HepG2 (cell line): ENCODE measurements at regions not wholly inside any gene's neighbourhood (a gene's known extent, or its start where the extent isn't known, plus 50 kb on each side); places are given as distances from the start of the nearest gene placed in this dataset.

Experiments
- ATAC-seq: fragments of 200-7000 bp; cut with Tn5 transposase; 3 replicates; pipeline ENCODE4 v1.9.1; 2020; ENCODE audit warnings: mild to moderate bottlenecking, moderate library complexity
- BruUV-seq: library from RNA; stranded (reverse); fragments of 400-500 nt; replicated peaks from 2 replicates; lab custom pipeline; 2021; lab: Mats Ljungman, UMichigan
- CTCF ChIA-PET: fragments of 300-600 bp; formaldehyde crosslinking; extraction: SDS; loops from one replicate; lab custom pipeline; 2021; ENCODE audit warnings: low total read pairs, inconsistent platforms, low intra/inter-chr PET ratio; lab: Yijun Ruan, JAX
- POLR2A ChIA-PET: fragments of 350-600 bp; sonication (Branson Sonifier 250); formaldehyde crosslinking; loops from one replicate; lab custom pipeline; 2020; ENCODE audit warnings: antibody characterized with exemption, inconsistent platforms; lab: Yijun Ruan, JAX
- DNase-seq: peaks from one replicate; pipeline ENCODE4 v3.0.0-alpha.2; 2015; ENCODE audit warnings: low spot score
- FAIRE-seq: peaks from 3 replicates; lab custom pipeline; 2011; peaks lifted over from hg19 to GRCh38; lab: Jason Lieb, UNC
- H2AFZ ChIP-seq: one replicate; pipeline ENCODE4 v1.6.1; 2011; ENCODE audit warnings: low read length, inconsistent platforms
- H3K27ac ChIP-seq: fragments of 300-600 bp; 3 replicates; pipeline ENCODE4 v1.8.0; 2011; ENCODE audit warnings: mixed run types, mild to moderate bottlenecking, mixed read lengths, low read length, inconsistent platforms; ENCODE audit not compliant: insufficient read depth; ENCODE audit errors: extremely low read length
- H3K27me3 ChIP-seq, 2 experiments: fragments of 200-600 bp in 1 of 2; 2 replicates in 1 of 2; 3 replicates in 1 of 2; pipeline versions ENCODE4 v1.6.0 to v1.8.0; 2011; ENCODE audit warnings: low read length in 2 of 2, mild to moderate bottlenecking in 2 of 2, moderate library complexity in 2 of 2, inconsistent platforms in 1 of 2; ENCODE audit not compliant: insufficient read depth in 2 of 2, control insufficient read depth in 1 of 2
- H3K36me3 ChIP-seq, 2 experiments: fragments of 200-600 bp in 1 of 2; replicated peaks in 1 of 2; 2 replicates in 1 of 2; 3 replicates in 1 of 2; pipeline versions ENCODE4 v1.5.1 to v1.8.0; 2011; ENCODE audit warnings: low read length in 2 of 2, inconsistent platforms in 1 of 2; ENCODE audit not compliant: insufficient read depth in 2 of 2, control insufficient read depth in 1 of 2
- H3K4me1 ChIP-seq: 2 replicates; pipeline ENCODE4 v1.5.1; 2012; ENCODE audit warnings: low read length, inconsistent platforms; ENCODE audit not compliant: insufficient read depth
- H3K4me2 ChIP-seq: 2 replicates; pipeline ENCODE4 v1.6.0; 2011; ENCODE audit warnings: low read depth, low read length, inconsistent platforms
- H3K4me3 ChIP-seq, 3 experiments: fragments of 200-600 bp in 1 of 3; sonication (generic), shearing (Covaris generic) in 1 of 3; replicated peaks in 1 of 3; 2 replicates each; pipeline ENCODE4 v1.5.1; 2011 to 2016; ENCODE audit warnings: low read length in 3 of 3, inconsistent platforms in 2 of 3, low read depth in 2 of 3, mild to moderate bottlenecking in 2 of 3, control low read depth in 1 of 3, mixed read lengths in 1 of 3; ENCODE audit not compliant: insufficient read depth in 1 of 3
- H3K79me2 ChIP-seq: one replicate; pipeline ENCODE4 v1.6.1; 2011; ENCODE audit warnings: low read length, inconsistent platforms; ENCODE audit not compliant: insufficient read depth
- H3K9ac ChIP-seq: 2 replicates; pipeline ENCODE4 v1.6.0; 2011; ENCODE audit warnings: mild to moderate bottlenecking, low read depth, low read length, inconsistent platforms; ENCODE audit not compliant: insufficient read depth
- H3K9me3 ChIP-seq: 2 replicates; pipeline ENCODE4 v1.5.1; 2012; ENCODE audit warnings: mild to moderate bottlenecking, low read length
- H4K20me1 ChIP-seq: 2 replicates; pipeline ENCODE4 v1.6.0; 2011; ENCODE audit warnings: inconsistent platforms, mild to moderate bottlenecking, low read length, moderate library complexity; ENCODE audit not compliant: insufficient read depth
- ELK4 ChIP-seq: sonication (generic); formaldehyde crosslinking; IDR thresholded peaks from 2 replicates; pipeline ENCODE4 v1.9.0; 2021; ENCODE audit warnings: missing genetic modification reagents, borderline replicate concordance
- HNF4A ChIP-seq: sonication (generic); formaldehyde crosslinking; IDR thresholded peaks from 2 replicates; pipeline ENCODE4 v1.4.0; 2020; ENCODE audit warnings: missing genetic modification reagents
- MED8 ChIP-seq: sonication (generic); formaldehyde crosslinking; IDR thresholded peaks from 2 replicates; pipeline ENCODE4 v1.8.1; 2023; ENCODE audit warnings: mild to moderate bottlenecking, missing genetic modification reagents; ENCODE audit not compliant: insufficient replicate concordance
- RFX5 ChIP-seq: IDR thresholded peaks from 2 replicates; pipeline ENCODE4 v1.6.1; 2011; ENCODE audit warnings: low read depth, low read length, improper control_type of control experiment
- TEAD2 ChIP-seq: sonication (generic); formaldehyde crosslinking; IDR thresholded peaks from 2 replicates; pipeline ENCODE4 v1.9.0; 2021; ENCODE audit warnings: missing genetic modification reagents
- U2AF1 ChIP-seq: fragments of 200-400 bp; formaldehyde crosslinking; optimal IDR thresholded peaks from 2 replicates; pipeline ENCODE3; 2017; ENCODE audit warnings: mild to moderate bottlenecking, low read depth, low read length
- ZC3H4 ChIP-seq: sonication (generic); formaldehyde crosslinking; IDR thresholded peaks from 2 replicates; pipeline ENCODE4 v1.4.0; 2020; ENCODE audit warnings: missing genetic modification reagents, borderline replicate concordance
- ZNF512 ChIP-seq: sonication (generic); formaldehyde crosslinking; IDR thresholded peaks from 2 replicates; pipeline ENCODE4 v1.4.0; 2020; ENCODE audit warnings: mild to moderate bottlenecking, missing genetic modification reagents
- ZNF749 ChIP-seq: sonication (generic); formaldehyde crosslinking; IDR thresholded peaks from 2 replicates; pipeline ENCODE4 v1.8.0; 2022; ENCODE audit warnings: mild to moderate bottlenecking, missing genetic modification reagents, moderate library complexity, borderline replicate concordance
- ZNF773 ChIP-seq: sonication (generic); formaldehyde crosslinking; IDR thresholded peaks from 2 replicates; pipeline ENCODE4 v1.4.0; 2020; ENCODE audit warnings: missing genetic modification reagents, borderline replicate concordance
- WGBS: methylation state at CpG from one replicate; pipeline ENCODE4 v1.1.6; 2017; ENCODE audit warnings: low lambda C conversion rate; 5-methylcytosine and 5-hydroxymethylcytosine counted together
- in situ Hi-C: cut with HindIII; loops from 2 replicates; pipeline ENCODE4 v1.10.0; 2017; ENCODE audit warnings: low pct_unique_long_range_greater_than_20kb; ENCODE audit not compliant: extremely low pct_ligation_motif_present
- intact Hi-C: fragments of 100-400 bp; cut with micrococcal nuclease; formaldehyde crosslinking; loops from one replicate; pipeline ENCODE4 v1.10.0; 2022; ENCODE audit not compliant: unreplicated experiment
- TF ChIP-seq, protein P1 (sequence below): IDR thresholded peaks from 2 replicates; pipeline ENCODE4 v1.6.1; 2016; ENCODE audit warnings: low read depth, missing genetic modification reagents, missing compliant biosample characterization

DNA sequence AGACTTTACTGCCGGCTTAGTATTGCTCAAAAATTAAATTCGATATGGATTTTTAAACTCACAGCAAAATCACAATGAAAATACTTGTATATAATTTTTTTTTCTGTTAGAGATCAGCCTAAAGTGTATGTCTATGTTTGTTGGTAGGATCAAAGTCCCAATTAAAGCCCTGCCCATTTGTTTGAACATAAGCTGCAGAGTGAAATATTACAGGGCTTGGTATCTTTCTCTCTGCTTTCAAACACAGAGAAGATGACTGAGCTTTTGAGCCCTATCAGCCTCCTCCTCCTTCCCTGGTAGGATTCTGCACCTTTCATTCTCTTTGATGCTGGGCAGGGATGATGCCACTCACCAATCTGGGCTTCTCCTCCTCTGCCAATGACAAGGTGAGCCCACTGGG lies 345.4 kb downstream of the PPP1R2C start:
- no peaks in the 10 kb centered on the region for H4K20me1 ChIP-seq
- no peak overlapping the region for H2AFZ ChIP-seq
- H3K79me2 ChIP-seq, result no peaks in the 10 kb centered on the region
- 0% methylated on average over 2 of the region's 2 CpGs for WGBS
- FAIRE-seq, result no peak
- H3K27me3 ChIP-seq, result no peaks in the 10 kb centered on the region
- DNase-seq, result peak; percentile 43
- ChIA-PET POLR2A (no interaction called here), CTCF (no interaction called here)
- TF ChIP-seq ZNF512 (CRISPR knock-in tag), result no peak
- TF ChIP-seq HNF4A (CRISPR knock-in tag), result 0 out of 2 replicates have a peak, but pooled peaks have one; percentile 12
- peak; percentile 81 for ATAC-seq
- H3K4me2 ChIP-seq, result no peak overlapping the region
- in situ Hi-C loops (no loop called here), intact Hi-C loops (no loop called here)
- no peaks in the 10 kb centered on the region for H3K9me3 ChIP-seq
- no TSS peak for BruUV-seq
- H3K27ac ChIP-seq, result no peak overlapping the region
- no peak overlapping the region for H3K4me3 ChIP-seq
- H3K9ac ChIP-seq, result no peak overlapping the region
- peaks cover 15% of the 10 kb centered on the region for H3K4me1 ChIP-seq
- no peaks in the 10 kb centered on the region for H3K36me3 ChIP-seq

GRCh38 chrX:42422961-42423360 lies 355.0 kb downstream of the PPP1R2C start:
- BruUV-seq, result no TSS peak
- no peaks in the 10 kb centered on the region for H3K36me3 ChIP-seq
- no peak overlapping the region for H3K27ac ChIP-seq
- ChIA-PET CTCF (no interaction called here), POLR2A (no interaction called here)
- no peak overlapping the region for H2AFZ ChIP-seq
- H3K27me3 ChIP-seq, result no peaks in the 10 kb centered on the region
- H3K9me3 ChIP-seq, result no peaks in the 10 kb centered on the region
- no peaks in the 10 kb centered on the region for H3K79me2 ChIP-seq
- H4K20me1 ChIP-seq, result no peaks in the 10 kb centered on the region
- no peak overlapping the region for H3K4me2 ChIP-seq
- no peaks in the 10 kb centered on the region for H3K4me1 ChIP-seq
- 46% methylated on average over 4 of the region's 4 CpGs for WGBS
- H3K9ac ChIP-seq, result no peak overlapping the region
- no peak for FAIRE-seq
- in situ Hi-C loops, result no loop called here
- H3K4me3 ChIP-seq, result no peak overlapping the region
- intact Hi-C loops, result no loop called here
- DNase-seq, result no peak
- ATAC-seq, result no peak
- TF ChIP-seq, protein P1, sequence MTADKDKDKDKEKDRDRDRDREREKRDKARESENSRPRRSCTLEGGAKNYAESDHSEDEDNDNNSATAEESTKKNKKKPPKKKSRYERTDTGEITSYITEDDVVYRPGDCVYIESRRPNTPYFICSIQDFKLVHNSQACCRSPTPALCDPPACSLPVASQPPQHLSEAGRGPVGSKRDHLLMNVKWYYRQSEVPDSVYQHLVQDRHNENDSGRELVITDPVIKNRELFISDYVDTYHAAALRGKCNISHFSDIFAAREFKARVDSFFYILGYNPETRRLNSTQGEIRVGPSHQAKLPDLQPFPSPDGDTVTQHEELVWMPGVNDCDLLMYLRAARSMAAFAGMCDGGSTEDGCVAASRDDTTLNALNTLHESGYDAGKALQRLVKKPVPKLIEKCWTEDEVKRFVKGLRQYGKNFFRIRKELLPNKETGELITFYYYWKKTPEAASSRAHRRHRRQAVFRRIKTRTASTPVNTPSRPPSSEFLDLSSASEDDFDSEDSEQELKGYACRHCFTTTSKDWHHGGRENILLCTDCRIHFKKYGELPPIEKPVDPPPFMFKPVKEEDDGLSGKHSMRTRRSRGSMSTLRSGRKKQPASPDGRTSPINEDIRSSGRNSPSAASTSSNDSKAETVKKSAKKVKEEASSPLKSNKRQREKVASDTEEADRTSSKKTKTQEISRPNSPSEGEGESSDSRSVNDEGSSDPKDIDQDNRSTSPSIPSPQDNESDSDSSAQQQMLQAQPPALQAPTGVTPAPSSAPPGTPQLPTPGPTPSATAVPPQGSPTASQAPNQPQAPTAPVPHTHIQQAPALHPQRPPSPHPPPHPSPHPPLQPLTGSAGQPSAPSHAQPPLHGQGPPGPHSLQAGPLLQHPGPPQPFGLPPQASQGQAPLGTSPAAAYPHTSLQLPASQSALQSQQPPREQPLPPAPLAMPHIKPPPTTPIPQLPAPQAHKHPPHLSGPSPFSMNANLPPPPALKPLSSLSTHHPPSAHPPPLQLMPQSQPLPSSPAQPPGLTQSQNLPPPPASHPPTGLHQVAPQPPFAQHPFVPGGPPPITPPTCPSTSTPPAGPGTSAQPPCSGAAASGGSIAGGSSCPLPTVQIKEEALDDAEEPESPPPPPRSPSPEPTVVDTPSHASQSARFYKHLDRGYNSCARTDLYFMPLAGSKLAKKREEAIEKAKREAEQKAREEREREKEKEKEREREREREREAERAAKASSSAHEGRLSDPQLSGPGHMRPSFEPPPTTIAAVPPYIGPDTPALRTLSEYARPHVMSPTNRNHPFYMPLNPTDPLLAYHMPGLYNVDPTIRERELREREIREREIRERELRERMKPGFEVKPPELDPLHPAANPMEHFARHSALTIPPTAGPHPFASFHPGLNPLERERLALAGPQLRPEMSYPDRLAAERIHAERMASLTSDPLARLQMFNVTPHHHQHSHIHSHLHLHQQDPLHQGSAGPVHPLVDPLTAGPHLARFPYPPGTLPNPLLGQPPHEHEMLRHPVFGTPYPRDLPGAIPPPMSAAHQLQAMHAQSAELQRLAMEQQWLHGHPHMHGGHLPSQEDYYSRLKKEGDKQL (CRISPR knock-in tag), result no peak
- no peak for TF ChIP-seq TEAD2 (CRISPR knock-in tag)
- no peak for TF ChIP-seq U2AF1
- TF ChIP-seq ELK4, result no peak
- no peak for TF ChIP-seq RFX5
- no peak for TF ChIP-seq ZNF773
- TF ChIP-seq MED8 (CRISPR knock-in tag), result no peak
- TF ChIP-seq ZC3H4 (CRISPR knock-in tag), result no peak
- TF ChIP-seq ZNF749 (CRISPR knock-in tag), result no peak
